Trophoblast cell (in vitro differentiated cells and primary cell): ENCODE measurements at regions not wholly inside any gene's neighbourhood (a gene's known extent, or its start where the extent isn't known, plus 50 kb on each side); places are given as distances from the start of the nearest gene placed in this dataset.
A peak's percentile ranks its signal among the peaks of the same experiment; 100 is the strongest.

Source experiments
- DNase-seq, 2 donors: peaks; one replicate each; pipeline ENCODE4 v3.0.0-alpha.2; 2016
- H2AFZ ChIP-seq: 2 replicates; pipeline ENCODE4 v1.6.1; 2013; ENCODE audit warnings: low read length, moderate library complexity, mild to moderate bottlenecking; ENCODE audit not compliant: insufficient read depth, poor library complexity
- H2AK5ac ChIP-seq: 2 replicates; pipeline ENCODE4 v1.6.1; 2013; ENCODE audit warnings: mild to moderate bottlenecking, low read length
- H2BK120ac ChIP-seq: 2 replicates; pipeline ENCODE4 v1.6.1; 2013; ENCODE audit warnings: low read length, mild to moderate bottlenecking, moderate library complexity; ENCODE audit not compliant: insufficient read depth, poor library complexity
- H2BK12ac ChIP-seq: 2 replicates; pipeline ENCODE4 v1.6.1; 2013; ENCODE audit warnings: mild to moderate bottlenecking, low read length, moderate library complexity
- H2BK5ac ChIP-seq: 2 replicates; pipeline ENCODE4 v1.6.1; 2013; ENCODE audit warnings: low read length, low read depth, moderate library complexity, mild to moderate bottlenecking; ENCODE audit not compliant: poor library complexity
- H3K14ac ChIP-seq: 2 replicates; pipeline ENCODE4 v1.6.1; 2013; ENCODE audit warnings: mild to moderate bottlenecking, low read length
- H3K18ac ChIP-seq: 2 replicates; pipeline ENCODE4 v1.6.1; 2013; ENCODE audit warnings: mild to moderate bottlenecking, low read length
- H3K23ac ChIP-seq: 2 replicates; pipeline ENCODE4 v1.6.1; 2013; ENCODE audit warnings: low read length
- H3K27ac ChIP-seq: 2 replicates; pipeline ENCODE4 v1.5.1; 2013; ENCODE audit warnings: low read depth, mild to moderate bottlenecking, inconsistent platforms, low read length, moderate library complexity
- H3K27me3 ChIP-seq: 2 replicates; pipeline ENCODE4 v1.6.1; 2013; ENCODE audit warnings: inconsistent platforms, mild to moderate bottlenecking, low read length, moderate library complexity; ENCODE audit not compliant: insufficient read depth
- H3K36me3 ChIP-seq, 2 experiments: 1 replicate in 1 of 2; 2 replicates in 1 of 2; pipeline ENCODE4 v1.6.1; 2013; ENCODE audit warnings: low read length in 2 of 2, mild to moderate bottlenecking in 2 of 2, moderate library complexity in 1 of 2; ENCODE audit not compliant: insufficient read depth in 2 of 2, control insufficient read depth in 1 of 2
- H3K4ac ChIP-seq: 2 replicates; pipeline ENCODE4 v1.6.1; 2013; ENCODE audit warnings: low read depth, mild to moderate bottlenecking, low read length, moderate library complexity
- H3K4me1 ChIP-seq, 2 experiments: 1 replicate in 1 of 2; 2 replicates in 1 of 2; pipeline ENCODE4 v1.6.1; 2013; ENCODE audit warnings: low read length in 2 of 2, mild to moderate bottlenecking in 2 of 2, moderate library complexity in 1 of 2; ENCODE audit not compliant: insufficient read depth in 2 of 2, control insufficient read depth in 1 of 2
- H3K4me2 ChIP-seq: 2 replicates; pipeline ENCODE4 v1.6.1; 2013; ENCODE audit warnings: inconsistent platforms, mild to moderate bottlenecking, low read length, moderate library complexity
- H3K4me3 ChIP-seq: 2 replicates; pipeline ENCODE4 v1.5.1; 2013; ENCODE audit warnings: mild to moderate bottlenecking, low read depth, low read length, inconsistent platforms
- H3K79me1 ChIP-seq: one replicate; pipeline ENCODE4 v1.6.1; 2013; ENCODE audit warnings: low read length
- H3K79me2 ChIP-seq: 2 replicates; pipeline ENCODE4 v1.6.1; 2013; ENCODE audit warnings: low read length, mild to moderate bottlenecking; ENCODE audit not compliant: control insufficient read depth, insufficient read depth, poor library complexity
- H3K9ac ChIP-seq: 2 replicates; pipeline ENCODE4 v1.6.1; 2013; ENCODE audit warnings: mild to moderate bottlenecking, low read length
- H3K9me3 ChIP-seq: 2 replicates; pipeline ENCODE4 v1.6.1; 2013; ENCODE audit warnings: low read depth, mild to moderate bottlenecking, control low read depth, inconsistent platforms, low read length; ENCODE audit not compliant: insufficient read depth
- H4K12ac ChIP-seq: 2 replicates; pipeline ENCODE4 v1.6.1; 2013; ENCODE audit warnings: low read depth, mild to moderate bottlenecking, low read length, moderate library complexity
- H4K8ac ChIP-seq: 2 replicates; pipeline ENCODE4 v1.6.1; 2013; ENCODE audit warnings: low read depth, mild to moderate bottlenecking, low read length, moderate library complexity
- H4K91ac ChIP-seq: one replicate; pipeline ENCODE4 v1.6.1; 2013; ENCODE audit warnings: low read depth, mild to moderate bottlenecking, low read length, moderate library complexity
- WGBS: extraction: QIAGEN DNeasy Blood & Tissue Kit; methylation state at CpG from one replicate; pipeline ENCODE4 v1.1.7; 2013; ENCODE audit warnings: missing lambda C conversion rate; ENCODE audit not compliant: insufficient read length, insufficient coverage; ENCODE audit errors: extremely low coverage; 5-methylcytosine and 5-hydroxymethylcytosine counted together

DNA sequence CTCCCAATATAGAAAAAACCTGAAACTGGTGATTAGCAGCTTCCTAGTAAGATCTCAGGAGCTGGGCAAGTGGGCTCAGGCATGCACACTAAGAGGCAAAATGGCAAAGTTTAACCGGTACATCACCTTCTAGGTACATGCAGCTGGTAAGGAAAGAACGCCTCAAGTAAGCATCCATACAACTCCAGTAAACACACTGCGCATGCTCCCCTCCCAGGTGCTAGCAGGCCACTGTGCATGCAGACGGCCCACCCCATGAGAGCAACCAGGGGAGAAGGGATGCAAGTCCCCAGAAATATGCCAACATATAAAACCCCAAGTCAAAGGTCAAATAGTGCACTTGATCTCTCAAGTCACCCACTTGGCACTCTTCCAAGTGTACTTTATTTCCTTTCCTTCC, 228.6 kb upstream of the KIF2A start:
- Histone ChIP-seq H3K79me1 (no peaks in the 10 kb centered on the region), H3K4me3 (no peak overlapping the region), H2AFZ (no peak overlapping the region), H3K14ac (no peak overlapping the region), H4K91ac (no peak overlapping the region), H3K36me3 (no peaks in the 10 kb centered on the region), H3K4me2 (no peak overlapping the region), H3K23ac (no peak overlapping the region), H3K4me1 (no peaks in the 10 kb centered on the region), H2BK5ac (no peak overlapping the region), H3K27me3 (no peaks in the 10 kb centered on the region), H3K27ac (no peak overlapping the region), H2AK5ac (no peak overlapping the region), H3K4ac (no peak overlapping the region), H3K9me3 (no peaks in the 10 kb centered on the region), H3K9ac (no peak overlapping the region), H3K18ac (no peak overlapping the region), H4K12ac (no peak overlapping the region), H3K79me2 (no peaks in the 10 kb centered on the region), H4K8ac (no peak overlapping the region), H2BK12ac (no peak overlapping the region), H2BK120ac (no peak overlapping the region)
- no peak for DNase-seq
- no CpG with 5 or more reads among the region's 4 CpGs for WGBS

GRCh38 chr5:62077823-62078550, 228.0 kb upstream of the KIF2A start:
- Histone ChIP-seq H3K4me1 (no peaks in the 10 kb centered on the region), H3K4me2 (no peak overlapping the region), H3K36me3 (no peaks in the 10 kb centered on the region), H3K4ac (no peak overlapping the region), H2BK12ac (no peak overlapping the region), H3K23ac (no peak overlapping the region), H4K8ac (no peak overlapping the region), H2BK5ac (no peak overlapping the region), H4K91ac (no peak overlapping the region), H4K12ac (no peak overlapping the region), H3K27ac (no peak overlapping the region), H2AK5ac (no peak overlapping the region), H2AFZ (no peak overlapping the region), H3K18ac (no peak overlapping the region), H3K9me3 (no peaks in the 10 kb centered on the region), H3K79me1 (no peaks in the 10 kb centered on the region), H3K14ac (no peak overlapping the region), H3K9ac (no peak overlapping the region), H3K27me3 (no peaks in the 10 kb centered on the region), H3K4me3 (no peak overlapping the region), H2BK120ac (no peak overlapping the region), H3K79me2 (no peaks in the 10 kb centered on the region)
- DNase-seq = peak; percentile 87 to 93
- no CpG with 5 or more reads among the region's 9 CpGs for WGBS

GRCh38 chr5:62082370-62082801, 223.6 kb upstream of the KIF2A start:
- no peak for DNase-seq
- no peak overlapping the region for H3K23ac ChIP-seq
- H4K12ac ChIP-seq = no peak overlapping the region
- H4K91ac ChIP-seq = no peak overlapping the region
- H2BK12ac ChIP-seq = no peak overlapping the region
- H3K4ac ChIP-seq = no peak overlapping the region
- H3K18ac ChIP-seq = no peak overlapping the region
- peaks cover 3% of the 10 kb centered on the region for H3K9me3 ChIP-seq
- no CpG with 5 or more reads among the region's 5 CpGs for WGBS
- no peaks in the 10 kb centered on the region for H3K79me1 ChIP-seq
- no peak overlapping the region for H3K27ac ChIP-seq
- no peaks in the 10 kb centered on the region for H3K27me3 ChIP-seq
- no peak overlapping the region for H4K8ac ChIP-seq
- H3K9ac ChIP-seq = no peak overlapping the region
- H2AK5ac ChIP-seq = no peak overlapping the region
- no peak overlapping the region for H3K4me3 ChIP-seq
- no peak overlapping the region for H2BK120ac ChIP-seq
- no peak overlapping the region for H3K4me2 ChIP-seq
- no peak overlapping the region for H2BK5ac ChIP-seq
- H2AFZ ChIP-seq = no peak overlapping the region
- H3K4me1 ChIP-seq = no peaks in the 10 kb centered on the region
- no peak overlapping the region for H3K14ac ChIP-seq
- no peaks in the 10 kb centered on the region for H3K36me3 ChIP-seq
- H3K79me2 ChIP-seq = no peaks in the 10 kb centered on the region

DNA sequence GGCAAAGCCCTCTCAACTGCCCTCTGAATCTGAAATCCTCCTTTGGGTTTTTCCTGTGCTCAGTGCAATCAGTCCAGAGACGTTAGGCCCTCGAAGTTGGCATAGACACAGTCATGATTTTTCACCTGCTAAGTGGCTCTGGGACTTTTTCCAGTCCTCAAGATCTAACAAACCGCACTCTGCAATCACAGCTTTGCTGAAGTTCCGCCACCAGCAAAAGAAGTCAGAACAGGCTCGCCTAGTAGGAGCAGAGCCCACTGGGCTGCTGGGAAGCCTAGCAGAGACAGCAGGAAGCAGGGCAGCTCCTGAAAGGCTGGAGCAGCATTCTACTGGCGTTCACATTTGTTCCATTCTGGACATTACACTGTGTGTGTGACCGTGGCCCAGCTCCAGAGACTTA, 222.8 kb upstream of the KIF2A start:
- H3K4me3 ChIP-seq = no peak overlapping the region
- peaks cover 3% of the 10 kb centered on the region for H3K9me3 ChIP-seq
- no peak overlapping the region for H4K12ac ChIP-seq
- no peak overlapping the region for H3K27ac ChIP-seq
- no peak overlapping the region for H2BK5ac ChIP-seq
- no peaks in the 10 kb centered on the region for H3K27me3 ChIP-seq
- DNase-seq = no peak
- no peak overlapping the region for H3K4ac ChIP-seq
- no peak overlapping the region for H3K9ac ChIP-seq
- H3K14ac ChIP-seq = no peak overlapping the region
- H3K23ac ChIP-seq = no peak overlapping the region
- no peak overlapping the region for H2AFZ ChIP-seq
- no peak overlapping the region for H2BK12ac ChIP-seq
- H3K4me2 ChIP-seq = no peak overlapping the region
- H3K79me1 ChIP-seq = no peaks in the 10 kb centered on the region
- no peak overlapping the region for H2AK5ac ChIP-seq
- no CpG with 5 or more reads among the region's 7 CpGs for WGBS
- no peak overlapping the region for H2BK120ac ChIP-seq
- H3K36me3 ChIP-seq = no peaks in the 10 kb centered on the region
- no peak overlapping the region for H3K18ac ChIP-seq
- no peak overlapping the region for H4K8ac ChIP-seq
- no peak overlapping the region for H4K91ac ChIP-seq
- no peaks in the 10 kb centered on the region for H3K4me1 ChIP-seq
- no peaks in the 10 kb centered on the region for H3K79me2 ChIP-seq
